Cardiac fibroblast (primary cell): ENCODE measurements at regions not wholly inside any gene's neighbourhood (a gene's known extent, or its start where the extent isn't known, plus 50 kb on each side); places are given as distances from the start of the nearest gene placed in this dataset.
"Not testable (repeated sequence)": the region's sequence is repeated elsewhere in the genome, so short reads cannot be mapped to it uniquely, and the experiment has no call there.

Source experiments
- DNase-seq, 2 donors: peaks; one replicate each; pipeline versions ENCODE4 v3.0.0 to v3.0.0-alpha.2; 2010; ENCODE audit warnings: low read depth in 2 of 2
- H3K4me3 ChIP-seq, 2 donors: replicated peaks in 1 of 2; 1 replicate in 1 of 2; 2 replicates in 1 of 2; pipeline ENCODE4 v1.5.1; 2011; ENCODE audit warnings: low read depth in 2 of 2, low read length in 2 of 2, mild to moderate bottlenecking in 2 of 2, moderate library complexity in 1 of 2
- CTCF ChIP-seq: IDR thresholded peaks from one replicate; pipeline ENCODE4 v1.5.1; 2011; ENCODE audit warnings: low read depth, mild to moderate bottlenecking, low read length, inconsistent platforms

GRCh38 chr6:63014290-63014689 lies 197.0 kb upstream of the FKBP1C start:
- DNase-seq = no peak
- H3K4me3 ChIP-seq = no peak overlapping the region
- no peak for TF ChIP-seq CTCF

- no peak for TF ChIP-seq CTCF
- DNase-seq = no peak
- H3K4me3 ChIP-seq = no peak overlapping the region
Observed at GRCh38 chr6:63022631-63023030, 188.6 kb upstream of the FKBP1C start.

GRCh38 chr6:63023726-63024125 lies 187.5 kb upstream of the FKBP1C start:
- no peak for DNase-seq
- no peak overlapping the region for H3K4me3 ChIP-seq
- TF ChIP-seq CTCF = no peak

- no peak overlapping the region for H3K4me3 ChIP-seq
- TF ChIP-seq CTCF = no peak
Observed at GRCh38 chr6:63049216-63049615, 162.1 kb upstream of the FKBP1C start.

GRCh38 chr6:63053206-63053605 lies 158.1 kb upstream of the FKBP1C start:
- DNase-seq, H3K4me3 ChIP-seq: not testable (repeated sequence)

More at GRCh38 chr6:63049216-63049615, 162.1 kb upstream of the FKBP1C start:
- DNase-seq = no peak

- H3K4me3 ChIP-seq = no peak overlapping the region
- no peak for TF ChIP-seq CTCF
- no peak for DNase-seq
Observed at GRCh38 chr6:63058601-63059000, 152.7 kb upstream of the FKBP1C start.

- DNase-seq = no peak
- TF ChIP-seq CTCF = no peak
- no peak overlapping the region for H3K4me3 ChIP-seq
Observed at GRCh38 chr6:63063631-63064271, 147.5 kb upstream of the FKBP1C start.
